ENCODE measurements at regions not wholly inside any gene's neighbourhood (a gene's known extent, or its start where the extent isn't known, plus 50 kb on each side); places are given as distances from the start of the nearest gene placed in this dataset.

DNA sequence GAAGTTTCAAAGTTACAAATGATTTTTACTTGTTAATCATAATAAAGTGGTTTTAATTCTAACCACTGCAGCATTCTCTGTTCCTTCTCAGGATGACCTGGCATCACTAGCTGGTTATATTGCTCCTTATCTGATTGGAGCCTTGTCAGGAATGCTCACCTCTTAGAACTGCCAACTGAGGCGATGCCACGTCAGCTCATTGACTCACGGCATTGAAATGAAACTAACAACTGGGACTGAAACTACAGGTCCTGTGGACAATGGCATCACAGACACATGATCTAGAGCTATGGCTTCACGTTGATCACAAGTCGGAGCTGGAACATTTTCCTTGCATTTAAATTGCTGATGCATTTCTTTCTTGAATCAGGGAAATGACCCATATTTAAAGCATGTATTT, 54.9 kb upstream of the MAP2 start:
- no peaks in the 10 kb centered on the region for H3K4me1 Mint-ChIP-seq (ENCODE audit: low read depth)

DNA sequence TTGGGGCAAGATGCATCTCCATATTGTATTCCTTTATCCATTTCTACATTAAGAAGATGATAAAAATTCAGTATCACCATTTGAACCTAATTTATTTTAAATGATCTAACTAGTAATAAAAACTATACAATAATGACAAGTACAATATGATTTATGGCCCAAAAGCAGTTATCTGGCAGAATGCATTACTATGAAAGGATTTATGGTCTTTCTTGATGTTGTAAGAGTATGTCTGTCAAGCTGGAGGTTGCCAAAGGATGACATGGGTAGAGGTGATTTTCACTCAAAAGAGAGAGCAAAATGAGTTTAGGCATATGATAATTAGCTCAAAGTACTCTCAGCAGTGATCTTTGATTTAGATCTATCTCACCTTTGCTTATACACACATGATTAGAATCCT, 54.2 kb upstream of the MAP2 start:
- Mint-ChIP-seq H3K4me3 (no peak overlapping the region), H3K4me1 (ENCODE audit: low read depth) (no peaks in the 10 kb centered on the region), H3K36me3 (ENCODE audit: low read depth) (no peaks in the 10 kb centered on the region), H3K9me3 (peaks cover 3% of the 10 kb centered on the region), H3K27ac (no peak overlapping the region), H3K27me3 (ENCODE audit: low read depth) (no peaks in the 10 kb centered on the region)

More for the DNA sequence above, 54.9 kb upstream of the MAP2 start:
- H3K36me3 Mint-ChIP-seq (ENCODE audit: low read depth) = no peaks in the 10 kb centered on the region
- H3K9me3 Mint-ChIP-seq = peaks cover 3% of the 10 kb centered on the region
- no peak overlapping the region for H3K4me3 Mint-ChIP-seq
- no peaks in the 10 kb centered on the region for H3K27me3 Mint-ChIP-seq (ENCODE audit: low read depth)
- no peak overlapping the region for H3K27ac Mint-ChIP-seq

DNA sequence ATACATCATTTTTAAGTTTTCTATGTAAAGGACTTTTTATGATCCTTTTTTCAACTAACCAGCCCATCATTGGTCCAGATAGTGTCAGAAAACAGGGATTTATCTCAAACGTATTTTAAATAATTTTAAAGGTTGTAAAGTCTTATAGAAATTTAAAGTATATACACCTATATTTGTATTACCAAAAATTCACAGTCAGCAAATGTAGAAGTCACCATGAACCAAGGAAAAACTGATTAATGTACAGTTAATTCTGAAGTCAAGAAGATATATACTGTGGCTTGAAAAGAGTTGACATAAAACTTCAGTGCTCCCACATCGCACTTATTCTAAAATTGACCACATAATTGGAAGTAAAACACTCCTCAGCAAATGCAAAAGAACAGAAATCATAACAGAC, 52.4 kb upstream of the MAP2 start:
- Mint-ChIP-seq H3K27me3 (ENCODE audit: low read depth) (no peaks in the 10 kb centered on the region), H3K9me3 (peaks cover 16% of the 10 kb centered on the region), H3K36me3 (ENCODE audit: low read depth) (no peaks in the 10 kb centered on the region), H3K4me3 (no peak overlapping the region), H3K4me1 (ENCODE audit: low read depth) (no peaks in the 10 kb centered on the region), H3K27ac (no peak overlapping the region)
